ENCODE measurements at regions not wholly inside any gene's neighbourhood (a gene's known extent, or its start where the extent isn't known, plus 50 kb on each side); places are given as distances from the start of the nearest gene placed in this dataset.

DNA sequence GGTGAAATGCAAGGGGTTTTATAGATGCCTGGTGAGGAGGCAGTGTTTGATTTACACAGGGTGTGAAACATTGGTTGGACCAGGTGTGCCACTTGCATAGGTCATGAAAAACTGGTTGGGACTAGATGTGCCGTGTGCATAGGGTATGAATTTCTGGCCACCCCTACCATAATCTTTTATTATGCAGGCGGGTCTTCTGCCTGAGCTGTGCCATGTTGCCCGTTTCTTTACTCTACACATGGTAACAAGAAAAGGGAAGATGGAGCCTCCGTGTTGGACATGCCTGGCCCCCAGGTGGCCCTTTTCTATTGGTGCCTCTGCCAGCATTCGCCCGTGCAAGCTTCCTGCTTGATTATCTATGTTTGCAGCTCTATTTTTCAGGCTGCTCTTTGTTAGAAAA, 805.4 kb downstream of the TRIB2 start:
- TF ChIP-seq GATA2 (IDR thresholded peaks at IDR 0.05; ENCODE audit: low read depth, low read length) (no peak), GATA3 (IDR thresholded peaks at IDR 0.05; ENCODE audit: low read depth, low read length) (no peak)

DNA sequence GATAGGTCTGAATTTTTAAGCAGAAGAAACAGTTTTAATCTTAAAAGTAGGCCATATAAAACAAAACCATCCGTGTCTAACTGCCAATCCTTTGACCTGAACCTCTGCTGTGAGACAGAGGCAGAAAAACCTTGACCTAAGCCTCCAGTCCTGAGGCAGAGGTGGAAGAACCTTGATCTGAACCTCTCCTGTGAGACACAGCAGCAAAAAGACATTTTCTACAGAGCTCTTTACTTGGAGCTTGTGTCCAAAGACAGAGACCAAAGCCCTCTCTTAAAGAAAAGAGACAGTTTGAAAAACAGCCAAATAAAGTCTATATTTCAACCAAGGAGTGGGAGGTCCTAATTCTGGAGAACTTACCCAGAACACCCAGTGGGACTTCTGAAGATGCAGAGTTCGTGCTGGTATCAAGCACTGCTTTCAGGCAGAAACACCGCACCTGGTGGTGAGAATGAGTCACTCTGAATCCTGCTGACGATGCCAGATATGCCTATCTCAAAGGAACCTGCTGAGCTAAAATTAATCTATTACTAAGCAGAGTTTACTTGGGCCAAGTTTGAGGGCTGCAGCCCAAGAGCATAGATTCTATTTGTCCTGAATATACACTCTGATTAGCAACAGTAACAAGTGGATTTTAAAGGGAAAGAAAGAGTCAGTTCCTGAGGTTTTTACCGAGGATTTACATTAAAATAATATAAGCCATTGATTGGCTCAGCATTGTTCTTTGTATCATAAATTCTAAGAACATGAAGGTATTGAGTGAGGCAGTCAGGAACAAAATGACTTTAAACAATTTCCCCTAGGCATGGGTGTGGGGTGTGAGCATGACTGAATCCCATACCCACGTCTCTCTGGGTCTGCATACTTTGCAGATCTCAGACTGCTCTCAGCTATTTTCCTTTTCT, 806.4 kb downstream of the TRIB2 start:
- TF ChIP-seq GATA2 (IDR thresholded peaks at IDR 0.05; ENCODE audit: low read depth, low read length) (no peak), GATA3 (IDR thresholded peaks at IDR 0.05; ENCODE audit: low read depth, low read length) (no peak)

DNA sequence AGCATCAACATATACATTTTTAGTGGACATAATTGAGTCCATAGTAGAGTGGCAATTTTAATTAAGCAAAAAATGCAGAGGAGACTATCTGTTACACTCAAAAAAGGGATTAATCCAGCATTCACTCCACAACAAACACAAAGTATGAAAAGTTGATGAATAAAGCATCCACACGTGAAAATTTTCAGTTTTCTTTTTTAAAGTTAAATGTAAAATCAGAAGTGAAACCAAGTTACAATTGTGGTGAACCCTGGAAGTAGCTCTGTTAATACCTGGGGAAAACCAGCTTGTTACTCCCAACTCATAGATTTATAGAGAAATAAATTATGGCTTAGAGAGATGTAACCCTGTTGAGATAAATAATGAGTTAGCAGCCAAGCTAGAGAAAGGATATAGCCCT, 807.8 kb downstream of the TRIB2 start:
- TF ChIP-seq GATA2 (IDR thresholded peaks at IDR 0.05; ENCODE audit: low read depth, low read length): no peak
- TF ChIP-seq GATA3 (IDR thresholded peaks at IDR 0.05; ENCODE audit: low read depth, low read length): no peak

DNA sequence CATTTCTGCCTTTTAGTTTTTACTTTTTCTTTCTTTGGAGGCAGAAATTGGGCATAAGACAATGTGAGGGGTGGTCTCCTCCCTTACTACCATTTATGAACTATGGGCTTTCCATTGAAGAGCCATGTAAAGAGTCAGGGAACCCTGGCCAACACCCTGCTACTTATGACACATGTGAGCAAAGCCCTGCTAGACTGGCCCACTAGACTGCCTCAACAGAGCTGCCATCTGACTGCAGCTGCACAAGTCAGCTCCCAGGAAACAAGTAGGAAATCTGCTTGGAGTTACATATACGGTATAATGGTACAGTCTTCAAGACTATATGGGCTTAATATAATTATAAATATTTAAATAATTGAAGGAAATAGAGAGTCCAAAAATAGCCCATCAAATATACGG, 816.8 kb downstream of the TRIB2 start:
- TF ChIP-seq GATA2 (IDR thresholded peaks at IDR 0.05; ENCODE audit: low read depth, low read length): no peak

DNA sequence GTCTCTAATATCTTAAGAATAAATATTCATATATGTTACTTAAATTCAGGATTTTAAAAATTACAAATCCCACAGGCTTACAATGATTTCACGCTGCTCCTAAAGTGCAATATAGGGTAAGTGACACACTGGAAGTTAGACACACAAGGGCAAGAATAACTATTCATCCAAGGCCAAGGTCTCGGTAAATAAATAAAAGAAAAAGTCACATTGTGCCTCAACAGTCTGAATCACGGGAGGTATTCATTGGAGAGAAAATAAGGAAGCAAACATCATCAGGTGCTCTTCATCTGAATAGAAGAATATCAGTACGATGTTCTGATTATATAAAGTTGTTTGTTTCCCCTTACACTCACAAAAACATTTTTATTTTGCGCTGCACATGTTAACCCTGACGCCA, 820.2 kb downstream of the TRIB2 start:
- TF ChIP-seq GATA2 (IDR thresholded peaks at IDR 0.05; ENCODE audit: low read depth, low read length): no peak

DNA sequence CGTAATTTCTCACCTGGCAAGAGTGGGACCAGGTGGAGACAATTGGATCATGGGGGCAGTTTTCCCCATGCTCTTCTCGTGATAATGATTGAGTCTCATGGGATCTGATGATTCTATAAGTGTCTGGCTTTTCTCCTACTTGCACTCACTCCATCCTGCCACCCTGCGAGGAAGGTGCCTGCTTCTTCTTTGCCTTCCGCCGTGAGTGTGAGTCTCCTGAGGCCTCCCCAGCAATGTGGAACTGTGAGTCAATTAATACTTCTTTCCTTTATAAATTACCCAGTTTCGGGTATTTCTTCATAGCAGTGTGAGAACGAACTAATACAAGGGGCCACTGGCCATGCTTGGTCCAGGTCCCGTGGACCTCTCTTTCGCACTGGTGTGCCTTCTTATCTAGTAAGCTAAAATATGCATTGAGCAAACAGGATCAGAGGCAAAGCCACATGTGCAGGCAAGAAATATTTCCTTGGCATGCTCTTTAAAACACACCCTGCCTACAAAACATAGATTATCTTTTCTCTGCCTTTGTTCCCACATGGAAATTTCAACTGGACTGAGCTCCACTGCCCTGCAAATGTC, 821.1 kb downstream of the TRIB2 start:
- no peak for TF ChIP-seq GATA3 (IDR thresholded peaks at IDR 0.05; ENCODE audit: low read depth, low read length)
- TF ChIP-seq GATA2 (IDR thresholded peaks at IDR 0.05; ENCODE audit: low read depth, low read length): no peak

DNA sequence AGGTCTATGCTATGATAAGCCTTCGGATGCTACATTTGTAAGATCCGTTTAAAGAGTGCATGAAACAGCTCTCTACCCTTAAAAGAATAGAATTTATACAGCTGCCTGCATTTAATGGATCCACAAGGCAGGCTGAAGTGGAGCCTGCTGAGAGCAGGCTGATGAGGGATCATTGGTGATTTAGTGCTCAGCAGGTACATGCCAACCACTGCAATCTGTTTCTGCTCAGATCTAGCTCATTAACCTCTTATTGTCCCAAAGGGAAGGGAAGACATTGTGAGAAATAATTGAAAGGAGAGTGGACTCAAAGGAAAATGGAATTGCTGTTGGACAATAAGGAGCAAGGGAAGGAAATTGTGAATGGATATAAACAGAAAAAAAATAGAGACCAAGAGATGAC, 822.6 kb downstream of the TRIB2 start:
- no peak for TF ChIP-seq GATA2 (IDR thresholded peaks at IDR 0.05; ENCODE audit: low read depth, low read length)
- TF ChIP-seq GATA3 (IDR thresholded peaks at IDR 0.05; ENCODE audit: low read depth, low read length): no peak

DNA sequence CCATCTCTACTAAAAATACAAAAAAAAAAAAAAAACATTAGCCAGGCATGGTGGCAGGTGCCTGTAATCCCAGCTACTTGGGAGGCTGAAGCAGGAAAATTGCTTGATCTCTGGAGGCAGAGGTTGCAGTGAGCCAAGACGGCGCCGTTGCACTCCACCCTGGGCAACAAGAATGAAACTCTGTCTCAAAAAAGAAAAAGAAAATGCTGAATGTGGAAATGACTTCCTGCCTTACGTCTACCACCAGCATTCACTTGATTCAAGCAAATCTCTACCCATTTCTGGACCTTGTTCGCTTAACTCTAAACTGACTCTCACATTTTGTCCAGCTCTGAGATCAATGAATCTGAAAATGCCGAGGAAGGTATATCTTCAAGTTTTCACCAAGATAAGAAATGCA, 825.3 kb downstream of the TRIB2 start:
- no peak for TF ChIP-seq GATA3 (IDR thresholded peaks at IDR 0.05; ENCODE audit: low read depth, low read length)
- no peak for TF ChIP-seq GATA2 (IDR thresholded peaks at IDR 0.05; ENCODE audit: low read depth, low read length)

DNA sequence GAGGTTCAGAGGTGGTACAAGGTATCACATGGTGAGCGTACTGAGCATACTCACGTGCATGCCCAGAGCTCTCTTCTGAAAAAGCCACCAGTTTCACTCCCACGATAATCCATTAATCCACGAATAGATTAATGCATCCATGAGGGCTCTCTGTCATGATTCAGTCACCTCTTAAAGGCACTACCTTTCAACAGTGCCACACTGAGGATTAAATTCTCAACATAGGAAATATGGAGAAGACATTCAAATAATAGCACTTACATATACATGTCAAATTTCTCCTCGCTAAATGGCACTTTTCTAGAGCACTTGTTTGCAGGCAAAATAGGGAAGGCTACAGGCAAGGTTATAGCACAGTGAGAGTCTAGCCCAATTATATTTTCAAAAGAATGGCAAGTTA, 825.9 kb downstream of the TRIB2 start:
- no peak for TF ChIP-seq GATA2 (IDR thresholded peaks at IDR 0.05; ENCODE audit: low read depth, low read length)
- TF ChIP-seq GATA3 (IDR thresholded peaks at IDR 0.05; ENCODE audit: low read depth, low read length): no peak

DNA sequence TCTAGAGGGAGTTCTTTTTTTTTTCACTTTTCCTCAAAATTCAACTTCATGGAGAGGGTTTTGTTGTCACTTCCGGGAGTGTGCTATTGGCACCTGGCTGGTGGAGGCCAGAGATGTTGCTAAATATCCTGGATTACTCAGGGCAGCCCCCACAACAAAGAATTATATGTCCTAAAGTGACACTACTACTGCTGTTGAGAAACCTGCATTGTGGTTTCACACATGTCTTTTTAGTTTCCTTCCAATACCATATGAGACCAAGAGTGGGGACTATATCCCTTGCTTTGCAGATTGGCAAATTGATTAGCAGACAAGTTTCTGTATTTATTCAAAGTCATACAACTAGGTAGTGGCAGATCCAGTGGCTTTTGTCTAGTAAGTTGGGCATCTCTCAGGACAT, 826.8 kb downstream of the TRIB2 start:
- TF ChIP-seq GATA3 (IDR thresholded peaks at IDR 0.05; ENCODE audit: low read depth, low read length) (no peak), GATA2 (IDR thresholded peaks at IDR 0.05; ENCODE audit: low read depth, low read length) (no peak)

DNA sequence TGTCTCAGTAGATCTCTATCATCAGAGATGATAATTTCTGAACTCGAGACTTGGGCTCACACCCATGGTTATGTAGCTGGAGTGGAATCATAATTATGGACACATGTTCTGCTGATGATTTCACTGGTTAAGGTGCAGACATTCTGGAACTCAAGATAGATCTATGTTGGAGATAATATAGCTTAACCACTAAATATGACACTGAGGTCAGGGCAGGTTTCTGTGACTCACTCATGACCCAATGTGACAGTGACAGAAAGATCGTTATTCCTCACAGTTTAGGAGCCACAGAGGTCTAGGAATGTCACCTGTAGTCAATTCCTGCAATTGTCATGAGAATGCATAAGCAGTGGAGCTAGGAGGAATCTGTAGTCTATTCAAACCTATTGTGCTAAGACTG, 828.6 kb downstream of the TRIB2 start:
- TF ChIP-seq GATA2 (IDR thresholded peaks at IDR 0.05; ENCODE audit: low read depth, low read length) (no peak), GATA3 (IDR thresholded peaks at IDR 0.05; ENCODE audit: low read depth, low read length) (no peak)

DNA sequence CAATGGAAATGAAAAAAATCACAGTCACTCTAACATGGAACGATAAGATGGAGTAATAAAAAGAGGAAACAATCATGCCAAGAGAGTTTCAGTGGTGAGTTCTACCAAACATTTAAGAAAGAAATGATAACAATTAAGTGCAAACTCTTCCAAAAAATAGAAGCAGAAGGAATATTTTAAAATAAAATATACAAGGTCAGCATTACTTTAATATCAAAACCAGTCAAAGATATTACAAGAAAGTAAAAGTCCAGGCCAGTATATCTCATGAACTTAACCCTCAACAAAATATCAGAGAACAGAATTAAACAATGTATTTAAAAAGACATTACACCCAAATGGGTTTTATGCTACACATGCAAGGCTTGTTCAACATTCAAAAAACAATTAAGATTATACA, 829.4 kb downstream of the TRIB2 start:
- TF ChIP-seq GATA2 (IDR thresholded peaks at IDR 0.05; ENCODE audit: low read depth, low read length): no peak
- TF ChIP-seq GATA3 (IDR thresholded peaks at IDR 0.05; ENCODE audit: low read depth, low read length): no peak

DNA sequence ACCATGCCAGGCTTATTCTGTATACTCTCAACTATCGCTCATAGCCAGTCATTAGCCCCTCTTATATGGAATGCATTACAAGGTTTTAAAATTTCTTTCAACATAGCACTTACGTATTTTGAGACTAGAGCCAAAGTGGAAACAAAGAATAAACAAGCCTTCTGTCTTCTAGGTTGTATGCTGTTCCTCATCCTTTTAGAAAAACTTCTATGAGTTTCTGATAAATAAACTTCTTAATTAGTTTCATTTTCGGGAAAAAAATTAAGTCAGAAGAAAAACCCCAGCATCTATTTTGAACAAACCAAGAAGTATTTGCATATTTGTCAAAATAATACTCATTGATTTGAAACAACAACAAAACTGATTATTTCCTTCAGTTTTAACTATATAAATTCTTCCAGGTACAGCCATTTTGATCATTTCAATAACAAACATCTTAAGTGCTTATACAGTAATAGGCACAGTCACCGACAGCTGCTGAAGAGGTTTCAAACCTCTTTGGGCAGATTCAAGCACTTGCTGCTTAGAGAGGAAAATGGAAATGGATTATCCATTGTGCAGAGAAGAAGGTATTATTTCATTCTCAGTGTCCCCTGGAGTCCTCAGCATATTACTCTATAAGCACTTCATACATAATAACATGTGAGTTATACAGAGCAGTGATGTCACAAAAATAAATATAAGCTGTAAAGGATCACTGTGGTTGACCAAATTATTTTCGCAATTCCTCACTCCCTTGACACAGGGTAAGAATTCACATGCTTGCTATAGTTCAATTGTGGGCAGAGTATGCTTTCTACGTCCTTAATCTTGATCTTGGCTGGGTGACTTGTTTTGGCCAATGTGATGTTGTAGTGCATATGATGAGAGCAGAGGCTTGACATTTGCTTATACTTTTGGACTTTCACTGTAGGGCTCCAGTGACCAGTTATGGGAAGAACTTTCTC, 833.8 kb downstream of the TRIB2 start:
- TF ChIP-seq GATA2 (IDR thresholded peaks at IDR 0.05; ENCODE audit: low read depth, low read length) (no peak), GATA3 (IDR thresholded peaks at IDR 0.05; ENCODE audit: low read depth, low read length) (no peak)

DNA sequence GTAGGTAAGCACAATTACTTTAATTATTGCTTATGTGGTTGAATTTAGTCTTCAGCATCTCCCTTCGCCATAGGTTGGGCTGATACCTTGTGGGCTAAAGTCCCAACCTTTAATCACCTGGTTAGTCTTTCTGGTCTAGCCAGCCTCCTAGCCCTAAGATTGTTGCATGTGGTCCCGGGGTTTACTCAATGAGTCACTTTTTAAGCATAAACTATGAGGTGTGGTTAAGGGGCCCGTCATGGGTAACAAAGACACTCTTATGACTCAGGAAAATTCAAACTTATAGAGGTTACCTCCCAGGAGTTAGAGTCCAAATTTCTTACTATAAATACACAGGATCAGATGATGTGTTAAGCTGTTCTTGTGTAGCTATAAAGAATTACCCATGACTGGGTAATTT, 841.6 kb downstream of the TRIB2 start:
- TF ChIP-seq GATA2 (IDR thresholded peaks at IDR 0.05; ENCODE audit: low read depth, low read length) (no peak), GATA3 (IDR thresholded peaks at IDR 0.05; ENCODE audit: low read depth, low read length) (no peak)

All from SH-SY5Y (cell line).